ENCODE measurements at regions not wholly inside any gene's neighbourhood (a gene's known extent, or its start where the extent isn't known, plus 50 kb on each side); places are given as distances from the start of the nearest gene placed in this dataset.

DNA sequence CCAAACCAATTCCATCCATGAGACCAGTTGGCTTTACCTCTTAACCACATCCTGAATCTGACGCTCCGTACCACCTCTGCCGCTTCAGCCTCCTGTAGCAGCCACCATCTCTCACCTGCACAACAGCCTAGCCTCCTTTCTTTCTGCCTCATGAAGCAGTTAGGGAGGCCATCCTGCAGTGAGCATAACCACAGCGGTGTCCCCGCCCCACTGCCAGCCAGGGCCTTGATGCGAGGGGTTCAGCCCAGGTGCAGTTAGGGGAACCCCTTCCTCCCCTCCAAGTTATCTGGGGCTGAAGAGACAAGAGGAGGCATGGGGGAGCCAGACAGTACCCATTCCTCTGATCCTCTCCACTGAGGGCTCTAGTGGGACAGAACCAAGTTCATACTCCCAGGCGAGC, 167.0 kb downstream of the C5orf15 start:
- Histone ChIP-seq H3K27me3 (ENCODE audit: insufficient read depth, poor library complexity, severe bottlenecking) (peaks cover 7% of the 10 kb centered on the region), H3K36me3 (ENCODE audit: low read depth) (no peaks in the 10 kb centered on the region), H3K4me1 (ENCODE audit: insufficient read depth, poor library complexity, severe bottlenecking) (no peaks in the 10 kb centered on the region), H3K4me3 (ENCODE audit: severe bottlenecking) (no peak overlapping the region), H3K27ac (ENCODE audit: poor library complexity, severe bottlenecking) (no peak overlapping the region), H3K9me3 (ENCODE audit: severe bottlenecking) (no peaks in the 10 kb centered on the region)
- TF ChIP-seq, protein P1, sequence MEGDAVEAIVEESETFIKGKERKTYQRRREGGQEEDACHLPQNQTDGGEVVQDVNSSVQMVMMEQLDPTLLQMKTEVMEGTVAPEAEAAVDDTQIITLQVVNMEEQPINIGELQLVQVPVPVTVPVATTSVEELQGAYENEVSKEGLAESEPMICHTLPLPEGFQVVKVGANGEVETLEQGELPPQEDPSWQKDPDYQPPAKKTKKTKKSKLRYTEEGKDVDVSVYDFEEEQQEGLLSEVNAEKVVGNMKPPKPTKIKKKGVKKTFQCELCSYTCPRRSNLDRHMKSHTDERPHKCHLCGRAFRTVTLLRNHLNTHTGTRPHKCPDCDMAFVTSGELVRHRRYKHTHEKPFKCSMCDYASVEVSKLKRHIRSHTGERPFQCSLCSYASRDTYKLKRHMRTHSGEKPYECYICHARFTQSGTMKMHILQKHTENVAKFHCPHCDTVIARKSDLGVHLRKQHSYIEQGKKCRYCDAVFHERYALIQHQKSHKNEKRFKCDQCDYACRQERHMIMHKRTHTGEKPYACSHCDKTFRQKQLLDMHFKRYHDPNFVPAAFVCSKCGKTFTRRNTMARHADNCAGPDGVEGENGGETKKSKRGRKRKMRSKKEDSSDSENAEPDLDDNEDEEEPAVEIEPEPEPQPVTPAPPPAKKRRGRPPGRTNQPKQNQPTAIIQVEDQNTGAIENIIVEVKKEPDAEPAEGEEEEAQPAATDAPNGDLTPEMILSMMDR (IDR thresholded peaks at IDR 0.05; ENCODE audit: poor library complexity, severe bottlenecking) = no peak
- ATAC-seq (ENCODE audit: low read depth) (no peak), DNase-seq (ENCODE audit: low spot score) (no peak)

DNA sequence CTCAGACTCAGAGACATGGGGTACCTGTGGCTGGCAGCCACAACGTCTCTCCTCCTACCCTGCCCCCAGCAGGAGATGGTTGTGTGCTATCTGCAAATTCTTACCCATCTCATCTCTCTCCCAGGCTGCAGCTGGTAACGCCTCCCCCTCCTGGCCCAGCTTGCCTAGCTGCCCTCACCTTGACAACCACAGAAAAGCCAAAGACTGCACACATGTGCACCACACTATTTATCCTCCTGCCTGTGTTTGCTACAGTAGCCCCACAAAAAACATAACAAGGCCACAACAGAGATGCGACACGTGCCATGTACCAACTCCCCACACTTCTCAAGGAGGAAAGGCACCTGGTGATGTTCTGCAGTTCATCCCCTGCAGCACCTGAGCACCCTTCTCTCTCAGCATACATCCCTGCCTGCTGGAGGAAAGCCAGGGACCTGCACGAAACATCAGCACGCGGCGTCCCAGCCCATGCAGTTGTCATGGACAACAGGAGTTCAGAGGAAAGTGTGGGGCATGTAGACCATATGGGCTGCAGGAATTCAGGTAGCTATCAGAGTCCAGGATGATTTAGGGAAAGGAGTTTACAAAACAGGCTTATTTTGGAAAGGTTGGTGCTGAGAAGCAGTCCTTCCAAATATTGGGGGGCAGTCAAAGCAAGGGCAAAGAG, 168.7 kb downstream of the C5orf15 start:
- H3K27ac ChIP-seq (ENCODE audit: poor library complexity, severe bottlenecking) = no peak overlapping the region
- TF ChIP-seq, protein P1 (IDR thresholded peaks at IDR 0.05; ENCODE audit: poor library complexity, severe bottlenecking) = no peak
- ATAC-seq (ENCODE audit: low read depth) (peak; percentile 26; the same call in 2 of the 3 replicates), DNase-seq (ENCODE audit: low spot score) (no peak)
- H3K27me3 ChIP-seq (ENCODE audit: insufficient read depth, poor library complexity, severe bottlenecking) = peaks cover 7% of the 10 kb centered on the region
- H3K9me3 ChIP-seq (ENCODE audit: severe bottlenecking) = no peaks in the 10 kb centered on the region
- H3K4me3 ChIP-seq (ENCODE audit: severe bottlenecking) = no peak overlapping the region
- H3K4me1 ChIP-seq (ENCODE audit: insufficient read depth, poor library complexity, severe bottlenecking) = no peaks in the 10 kb centered on the region
- H3K36me3 ChIP-seq (ENCODE audit: low read depth) = no peaks in the 10 kb centered on the region

DNA sequence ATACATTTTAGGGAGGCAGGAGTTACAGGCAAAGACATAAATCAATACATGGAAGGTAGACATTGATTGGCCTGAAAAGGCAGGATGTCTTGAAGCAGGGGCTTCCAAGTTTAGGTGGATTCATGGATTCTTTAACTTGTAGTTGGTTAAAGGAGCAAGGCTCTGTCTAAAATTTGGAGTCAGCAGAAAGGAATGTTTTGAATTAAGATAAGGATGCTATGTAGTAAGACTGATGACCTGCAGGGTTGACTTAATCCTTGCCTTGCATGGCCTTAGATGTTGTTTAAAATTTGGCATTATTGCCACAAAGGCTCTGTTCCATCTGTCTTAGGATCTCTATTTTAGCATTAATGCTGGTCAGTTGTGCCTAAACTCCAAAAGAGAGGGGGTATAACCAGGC, 171.3 kb downstream of the C5orf15 start:
- H3K36me3 ChIP-seq (ENCODE audit: low read depth) = no peaks in the 10 kb centered on the region
- H3K27me3 ChIP-seq (ENCODE audit: insufficient read depth, poor library complexity, severe bottlenecking) = peaks cover 7% of the 10 kb centered on the region
- TF ChIP-seq, protein P1 (IDR thresholded peaks at IDR 0.05; ENCODE audit: poor library complexity, severe bottlenecking) = no peak
- ATAC-seq (ENCODE audit: low read depth) (no peak), DNase-seq (ENCODE audit: low spot score) (no peak)
- no peaks in the 10 kb centered on the region for H3K4me1 ChIP-seq (ENCODE audit: insufficient read depth, poor library complexity, severe bottlenecking)
- H3K4me3 ChIP-seq (ENCODE audit: severe bottlenecking) = no peak overlapping the region
- H3K9me3 ChIP-seq (ENCODE audit: severe bottlenecking) = no peaks in the 10 kb centered on the region
- no peak overlapping the region for H3K27ac ChIP-seq (ENCODE audit: poor library complexity, severe bottlenecking)

DNA sequence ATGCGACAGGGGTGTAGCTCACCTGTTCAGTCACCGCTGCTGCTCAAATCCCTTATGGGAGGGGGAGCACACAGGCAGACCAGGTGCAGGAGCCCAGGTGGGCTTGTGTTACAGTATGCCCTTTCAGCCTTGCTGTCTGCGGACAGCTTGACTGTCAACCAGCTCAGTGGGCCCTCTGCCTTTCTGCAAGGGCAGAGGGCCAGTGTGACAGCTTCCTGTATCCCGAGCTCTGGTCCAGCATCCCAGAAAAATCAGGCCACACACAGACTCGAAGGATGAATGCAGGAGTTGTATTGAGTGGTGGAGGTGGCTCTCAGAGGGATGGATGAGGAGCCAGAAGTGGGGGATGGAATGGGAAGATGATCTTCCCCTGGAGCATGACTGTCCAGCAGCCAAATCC, 172.2 kb downstream of the C5orf15 start:
- H3K4me1 ChIP-seq (ENCODE audit: insufficient read depth, poor library complexity, severe bottlenecking) = no peaks in the 10 kb centered on the region
- no peaks in the 10 kb centered on the region for H3K9me3 ChIP-seq (ENCODE audit: severe bottlenecking)
- TF ChIP-seq, protein P1 (IDR thresholded peaks at IDR 0.05; ENCODE audit: poor library complexity, severe bottlenecking) = no peak
- no peak overlapping the region for H3K4me3 ChIP-seq (ENCODE audit: severe bottlenecking)
- no peaks in the 10 kb centered on the region for H3K36me3 ChIP-seq (ENCODE audit: low read depth)
- no peak overlapping the region for H3K27ac ChIP-seq (ENCODE audit: poor library complexity, severe bottlenecking)
- ATAC-seq (ENCODE audit: low read depth) = no peak
- H3K27me3 ChIP-seq (ENCODE audit: insufficient read depth, poor library complexity, severe bottlenecking) = peaks cover 6% of the 10 kb centered on the region
- DNase-seq (ENCODE audit: low spot score) = no peak

DNA sequence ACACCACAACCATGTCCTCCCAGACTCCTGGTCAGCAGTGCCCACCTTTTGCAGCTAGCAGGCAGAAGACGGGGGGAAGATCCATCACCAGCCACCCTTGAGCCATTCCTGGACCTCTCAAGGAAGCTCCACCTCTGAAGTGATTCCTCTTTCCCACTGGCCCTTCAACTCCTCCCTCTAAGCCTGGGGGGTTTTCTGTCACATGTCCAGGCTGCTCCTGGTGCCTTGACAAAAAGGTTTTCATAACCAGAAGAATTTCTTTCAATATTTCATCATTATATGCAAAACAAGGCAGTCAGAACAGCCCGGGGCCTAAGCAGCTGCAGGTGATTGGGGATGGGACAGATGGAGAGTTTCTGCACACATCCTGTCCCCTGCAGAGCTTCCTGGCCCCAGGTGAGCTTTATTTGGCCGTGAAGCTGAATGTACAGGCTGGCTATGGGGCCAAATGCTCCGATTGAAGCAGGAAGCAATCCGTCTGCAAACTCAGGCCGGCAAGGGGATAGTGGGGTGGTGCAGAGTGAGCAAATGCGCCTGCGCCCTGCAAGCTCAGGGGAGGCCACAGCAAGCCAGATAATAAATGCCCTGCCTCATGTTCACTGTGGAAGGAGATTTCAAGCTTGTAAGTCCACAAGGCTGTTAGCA, 173.5 kb downstream of the C5orf15 start:
- DNase-seq (ENCODE audit: low spot score) (no peak), ATAC-seq (ENCODE audit: low read depth) (no peak)
- Histone ChIP-seq H3K27me3 (ENCODE audit: insufficient read depth, poor library complexity, severe bottlenecking) (peaks cover 7% of the 10 kb centered on the region), H3K9me3 (ENCODE audit: severe bottlenecking) (no peaks in the 10 kb centered on the region), H3K36me3 (ENCODE audit: low read depth) (no peaks in the 10 kb centered on the region), H3K4me1 (ENCODE audit: insufficient read depth, poor library complexity, severe bottlenecking) (no peaks in the 10 kb centered on the region), H3K27ac (ENCODE audit: poor library complexity, severe bottlenecking) (no peak overlapping the region), H3K4me3 (ENCODE audit: severe bottlenecking) (no peak overlapping the region)
- TF ChIP-seq, protein P1 (IDR thresholded peaks at IDR 0.05; ENCODE audit: poor library complexity, severe bottlenecking) = no peak

All from RWPE2 (cell line).